GM18505 (cell line): ENCODE measurements at regions not wholly inside any gene's neighbourhood (a gene's known extent, or its start where the extent isn't known, plus 50 kb on each side); places are given as distances from the start of the nearest gene placed in this dataset.

ENCODE experiments used
- ATAC-seq: cut with Tn5 transposase; IDR thresholded peaks from one replicate; pipeline ENCODE4 v1.9.1; 2021; ENCODE audit not compliant: unreplicated experiment
- POLR2A ChIP-seq: IDR thresholded peaks from 4 replicates; pipeline ENCODE4 v1.6.1; 2011; ENCODE audit warnings: borderline replicate concordance; ENCODE audit not compliant: insufficient read depth, insufficient read length; ENCODE audit errors: extremely low read depth

DNA sequence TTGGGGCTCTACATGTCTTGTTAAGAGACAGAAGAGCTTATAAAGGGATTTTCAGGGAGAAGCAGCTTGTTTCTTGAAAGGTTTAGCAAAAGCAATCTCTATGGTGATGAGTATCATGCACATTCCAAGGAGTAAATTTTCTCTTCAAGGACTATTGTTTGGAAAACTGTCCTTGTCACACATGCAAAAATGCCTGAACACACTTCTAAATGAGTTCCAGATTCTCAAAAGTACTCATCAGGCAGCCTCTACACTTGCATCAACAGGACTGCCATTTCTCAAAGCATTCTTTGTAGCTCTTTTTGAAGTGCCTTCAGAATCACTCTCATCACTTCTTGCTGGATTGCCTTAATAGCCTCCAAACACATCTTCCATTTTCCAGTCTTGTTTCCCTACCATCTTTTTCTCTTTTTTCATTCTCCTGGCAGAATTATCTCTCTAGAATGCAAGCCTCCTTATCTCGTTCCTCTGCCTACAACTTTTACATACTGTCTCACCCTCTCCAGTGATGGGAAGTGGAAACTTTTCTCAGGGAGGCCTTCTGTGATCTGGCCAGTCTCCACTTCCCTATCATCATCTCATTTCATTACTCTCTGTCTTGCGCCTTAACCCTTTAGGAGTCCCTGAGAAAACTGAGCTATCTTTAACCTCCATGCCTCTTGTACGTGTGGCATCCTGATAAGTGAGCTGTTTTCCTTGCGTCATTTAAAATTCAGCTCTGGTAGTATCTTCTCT lies 631.5 kb upstream of the TLE4 start:
- ATAC-seq: no peak
- TF ChIP-seq POLR2A: no peak

DNA sequence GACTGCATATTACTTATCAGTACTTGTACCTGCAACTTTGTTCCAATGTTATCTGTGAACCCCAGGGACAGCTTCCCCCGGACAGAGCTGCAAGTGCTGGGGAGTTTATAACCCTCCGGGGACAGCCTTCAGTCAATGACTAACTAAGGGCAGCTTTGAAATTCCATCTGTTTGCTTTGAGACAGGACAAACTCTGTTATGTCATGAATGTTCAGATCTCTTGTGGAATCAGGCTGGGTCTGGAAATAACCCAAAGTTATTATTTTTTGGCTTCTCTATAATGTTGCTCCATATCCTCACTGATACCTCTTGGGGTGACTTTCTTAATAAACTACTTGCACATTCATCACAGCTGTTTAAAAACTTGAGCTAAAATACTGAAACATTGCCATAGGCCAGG lies 617.5 kb upstream of the TLE4 start:
- no peak for TF ChIP-seq POLR2A
- ATAC-seq: no peak

DNA sequence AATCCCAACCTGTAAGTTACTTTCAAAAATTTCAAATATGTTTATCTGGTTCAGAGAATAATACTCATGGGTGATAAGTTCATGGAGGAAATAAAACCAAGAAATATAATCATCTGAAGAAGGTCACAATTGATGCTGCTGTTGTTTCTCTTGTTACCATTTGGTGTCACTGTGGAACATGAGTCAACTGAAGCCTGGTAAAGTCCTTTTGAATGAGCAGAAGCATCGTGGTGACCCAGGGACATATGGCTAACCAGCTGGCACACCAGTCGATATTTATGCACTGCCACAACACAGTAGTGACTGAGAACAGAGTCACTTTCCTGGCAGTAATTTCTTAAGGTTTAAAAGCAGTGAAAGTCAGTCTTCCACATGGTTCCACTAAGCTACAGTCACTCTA lies 612.9 kb upstream of the TLE4 start:
- ATAC-seq: no peak
- TF ChIP-seq POLR2A: no peak

- TF ChIP-seq POLR2A: no peak
- no peak for ATAC-seq
Observed at GRCh38 chr9:78962156-78962555, 609.6 kb upstream of the TLE4 start.

- no peak for TF ChIP-seq POLR2A
- no peak for ATAC-seq
Observed at GRCh38 chr9:78963911-78964310, 607.9 kb upstream of the TLE4 start.

DNA sequence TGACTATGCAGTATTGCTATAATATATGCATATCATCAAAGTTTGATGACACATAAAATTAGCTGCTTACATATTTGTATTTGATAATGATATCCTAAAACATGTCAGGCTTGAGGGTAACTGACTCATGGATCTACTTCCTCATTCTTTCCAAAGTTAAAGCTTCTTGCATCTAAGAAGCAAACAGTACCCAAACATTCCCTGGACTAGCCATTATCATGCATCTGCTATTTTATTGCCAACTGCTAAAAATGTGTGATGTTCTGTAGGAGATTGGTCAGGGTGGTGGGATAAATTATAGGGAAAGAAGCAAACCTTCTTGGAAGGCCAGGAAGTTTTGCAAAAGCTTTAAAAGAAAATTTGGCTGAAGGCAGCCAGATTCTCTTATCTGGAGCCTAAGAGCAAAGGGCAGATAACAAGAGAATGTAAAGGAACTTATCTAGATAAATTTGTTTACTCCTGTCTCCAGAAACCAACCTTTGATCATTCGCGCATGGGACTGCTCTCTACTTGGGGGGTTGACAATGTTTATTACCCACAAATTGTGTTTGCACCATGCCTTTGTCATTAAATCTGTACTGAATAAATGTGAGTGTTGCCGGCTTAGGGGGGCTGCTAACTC lies 604.1 kb upstream of the TLE4 start:
- no peak for TF ChIP-seq POLR2A
- no peak for ATAC-seq

- TF ChIP-seq POLR2A: no peak
- no peak for ATAC-seq
Observed at GRCh38 chr9:78970375-78970774, 601.4 kb upstream of the TLE4 start.

GRCh38 chr9:78971540-78971939 lies 600.2 kb upstream of the TLE4 start:
- no peak for TF ChIP-seq POLR2A
- ATAC-seq: no peak

- ATAC-seq: no peak
- no peak for TF ChIP-seq POLR2A
Observed at GRCh38 chr9:78972303-78972999, 599.3 kb upstream of the TLE4 start.

GRCh38 chr9:78973907-78974306 lies 597.9 kb upstream of the TLE4 start:
- ATAC-seq: no peak
- no peak for TF ChIP-seq POLR2A

DNA sequence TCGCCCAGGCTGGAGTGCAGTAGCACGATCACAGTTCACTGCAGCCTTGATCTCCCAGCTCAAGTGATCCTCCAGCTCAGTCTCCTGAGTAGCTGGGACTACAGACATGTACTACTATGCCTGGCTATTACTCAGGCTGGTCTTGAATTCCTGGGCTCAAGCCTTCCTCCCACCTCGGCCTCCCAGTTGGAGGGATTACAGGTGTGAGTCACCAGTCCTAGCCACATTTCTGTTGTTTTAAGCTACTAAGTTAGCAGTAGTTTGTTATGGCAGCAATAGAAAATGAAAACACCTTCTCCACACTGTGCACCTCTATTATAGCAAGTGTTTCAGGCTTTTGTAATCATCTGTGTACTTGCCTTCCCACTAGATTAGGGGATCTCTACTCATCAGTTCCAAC lies 588.9 kb upstream of the TLE4 start:
- ATAC-seq: no peak
- TF ChIP-seq POLR2A: no peak

DNA sequence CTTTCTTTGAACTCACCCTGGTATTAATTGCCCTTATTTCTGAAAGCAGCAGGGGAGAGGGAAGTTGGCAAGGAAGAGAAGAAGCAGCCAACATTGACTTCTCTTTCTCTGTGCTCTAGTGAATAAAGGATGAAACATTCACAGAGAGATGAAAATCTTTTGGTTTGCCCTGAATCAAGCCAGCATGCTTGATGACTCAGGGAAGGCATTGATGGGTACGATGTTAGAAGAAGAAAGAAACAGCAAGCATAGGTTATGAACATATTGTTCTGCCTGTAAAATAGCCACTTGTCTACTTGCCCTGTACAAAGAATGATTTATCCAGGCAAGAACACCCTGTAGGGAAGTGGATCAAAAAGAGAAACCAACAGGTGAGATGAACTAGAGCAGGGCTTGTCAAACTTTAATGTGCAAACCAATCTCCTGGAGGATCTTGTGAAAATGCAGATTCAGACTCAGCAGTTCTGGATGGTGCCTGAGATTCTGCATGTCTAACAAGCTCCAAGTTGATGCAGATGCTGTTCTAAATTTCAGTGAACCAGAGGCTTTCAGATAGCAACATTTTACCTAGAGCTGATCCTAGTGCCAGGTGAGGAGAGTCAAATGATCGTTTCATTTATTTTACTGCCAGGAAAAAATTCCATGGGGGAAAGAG lies 586.6 kb upstream of the TLE4 start:
- no peak for TF ChIP-seq POLR2A

DNA sequence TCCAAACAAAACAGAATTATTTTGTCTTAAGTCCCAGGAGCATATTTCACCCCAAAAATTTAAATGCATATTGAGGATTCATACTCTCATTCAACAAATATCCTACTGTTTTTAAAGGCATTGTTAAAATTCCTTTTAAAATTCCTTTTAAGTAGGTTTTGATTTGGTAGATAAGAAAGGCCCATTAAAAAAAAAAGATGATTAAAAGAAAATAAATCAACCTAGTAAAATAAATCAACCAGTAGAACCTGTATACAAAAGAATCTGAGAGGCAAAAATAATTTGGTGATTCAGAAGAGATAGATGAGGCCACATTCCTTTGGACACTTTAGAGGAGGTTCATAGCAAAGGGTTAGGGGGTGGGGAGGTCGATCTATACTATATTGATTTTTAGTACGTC lies 585.3 kb upstream of the TLE4 start:
- no peak for ATAC-seq
- TF ChIP-seq POLR2A: no peak

More for the DNA sequence above, 586.6 kb upstream of the TLE4 start:
- no peak for ATAC-seq
